Gastrocnemius medialis (tissue), 4 donors: ENCODE measurements at regions not wholly inside any gene's neighbourhood (a gene's known extent, or its start where the extent isn't known, plus 50 kb on each side); places are given as distances from the start of the nearest gene placed in this dataset.

ENCODE experiments used
- POLR2A ChIP-seq, 2 donors: fragments of 450-650 bp; IDR thresholded peaks; one replicate each; pipeline ENCODE4 v1.6.1; 2017; ENCODE audit warnings: antibody characterized with exemption in 2 of 2, mild to moderate bottlenecking in 2 of 2, moderate library complexity in 2 of 2
- TF ChIP-seq, protein P1 (sequence below), 5 experiments: fragments of 450-650 bp in 3 of 5; fragments of 200-600 bp in 2 of 5; sonication (generic) in 2 of 5; IDR thresholded peaks in 4 of 5; conservative IDR thresholded peaks in 1 of 5; 1 replicate in 4 of 5; 2 replicates in 1 of 5; pipeline ENCODE4 v1.5.1; 2016 to 2019; ENCODE audit warnings: antibody characterized with exemption in 5 of 5, mild to moderate bottlenecking in 3 of 5, moderate library complexity in 3 of 5

DNA sequence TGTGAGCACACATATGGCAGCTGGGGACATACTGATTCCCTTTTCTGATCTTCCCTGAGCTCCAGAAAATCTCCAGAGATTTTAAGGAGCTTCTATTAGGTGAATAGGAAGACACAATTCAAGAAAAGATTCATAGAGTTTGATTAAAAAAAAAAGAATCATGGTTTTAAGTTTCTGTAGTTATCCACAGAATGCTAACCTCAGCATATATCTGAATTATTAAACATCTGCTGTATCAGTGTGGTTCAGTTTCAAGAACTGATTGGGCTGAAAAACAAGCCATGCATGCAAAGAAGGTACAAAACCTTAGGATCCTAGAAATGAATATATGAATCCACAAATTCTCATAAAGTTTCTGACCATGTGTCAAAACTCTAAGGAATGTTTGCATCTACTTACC, 94.1 kb upstream of the ZNF438 start:
- TF ChIP-seq POLR2A (IDR thresholded peaks at IDR 0.05), result no peak
- TF ChIP-seq, protein P1, sequence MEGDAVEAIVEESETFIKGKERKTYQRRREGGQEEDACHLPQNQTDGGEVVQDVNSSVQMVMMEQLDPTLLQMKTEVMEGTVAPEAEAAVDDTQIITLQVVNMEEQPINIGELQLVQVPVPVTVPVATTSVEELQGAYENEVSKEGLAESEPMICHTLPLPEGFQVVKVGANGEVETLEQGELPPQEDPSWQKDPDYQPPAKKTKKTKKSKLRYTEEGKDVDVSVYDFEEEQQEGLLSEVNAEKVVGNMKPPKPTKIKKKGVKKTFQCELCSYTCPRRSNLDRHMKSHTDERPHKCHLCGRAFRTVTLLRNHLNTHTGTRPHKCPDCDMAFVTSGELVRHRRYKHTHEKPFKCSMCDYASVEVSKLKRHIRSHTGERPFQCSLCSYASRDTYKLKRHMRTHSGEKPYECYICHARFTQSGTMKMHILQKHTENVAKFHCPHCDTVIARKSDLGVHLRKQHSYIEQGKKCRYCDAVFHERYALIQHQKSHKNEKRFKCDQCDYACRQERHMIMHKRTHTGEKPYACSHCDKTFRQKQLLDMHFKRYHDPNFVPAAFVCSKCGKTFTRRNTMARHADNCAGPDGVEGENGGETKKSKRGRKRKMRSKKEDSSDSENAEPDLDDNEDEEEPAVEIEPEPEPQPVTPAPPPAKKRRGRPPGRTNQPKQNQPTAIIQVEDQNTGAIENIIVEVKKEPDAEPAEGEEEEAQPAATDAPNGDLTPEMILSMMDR (IDR thresholded peaks at IDR 0.05 in 4 of 5, conservative IDR thresholded peaks at IDR 0.05 in 1 of 5), result no peak
